ENCODE measurements at regions not wholly inside any gene's neighbourhood (a gene's known extent, or its start where the extent isn't known, plus 50 kb on each side); places are given as distances from the start of the nearest gene placed in this dataset.
A peak's percentile ranks its signal among the peaks of the same experiment; 100 is the strongest.

DNA sequence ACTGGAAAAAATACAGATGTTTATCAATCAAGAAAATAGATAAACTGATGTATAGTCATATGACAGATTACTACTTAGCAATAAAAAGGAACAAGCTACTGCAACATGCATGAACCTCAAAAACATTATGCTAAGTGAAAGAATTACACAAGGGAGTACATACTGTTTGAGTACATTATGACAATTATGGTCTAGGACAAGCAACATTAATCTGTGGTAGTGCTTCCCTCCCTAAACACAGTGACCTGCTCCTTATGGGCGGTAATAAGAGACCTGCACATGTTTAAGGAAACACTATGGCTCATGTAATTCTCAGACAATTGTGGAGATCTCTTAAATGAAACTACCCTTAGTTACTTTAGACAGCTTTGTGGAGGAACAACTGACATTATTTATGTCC is 421.2 kb upstream of the FBXO33 start:
- DNase-seq (ENCODE audit: low read depth in 4 of 4, low spot score in 2 of 4) = no peak

DNA sequence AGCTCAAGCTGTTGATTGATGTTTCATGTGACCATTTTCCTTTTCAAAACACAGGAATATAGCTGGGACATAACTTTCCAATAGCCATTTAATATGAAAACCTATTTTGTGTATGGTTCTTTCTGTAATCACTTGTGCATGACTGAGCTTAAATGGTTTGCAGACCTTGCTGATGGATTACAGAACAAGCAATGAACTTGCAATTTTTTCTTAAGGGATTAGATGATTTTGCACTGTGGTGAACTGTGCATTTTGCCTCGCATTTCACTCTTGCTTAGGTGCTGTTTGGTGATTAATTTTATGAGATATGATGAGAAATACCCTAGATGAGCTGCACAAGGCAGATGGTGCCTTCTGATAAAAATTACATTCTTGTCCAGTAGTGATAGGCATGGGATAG is 419.0 kb upstream of the FBXO33 start:
- DNase-seq (ENCODE audit: low read depth in 4 of 4, low spot score in 2 of 4) = no peak

GRCh38 chr14:39847852-39848251 is 415.6 kb upstream of the FBXO33 start:
- no peak for DNase-seq (ENCODE audit: low read depth in 4 of 4, low spot score in 2 of 4)

- DNase-seq (ENCODE audit: low read depth in 4 of 4, low spot score in 2 of 4) = no peak
These were observed 415.0 kb upstream of the FBXO33 start for GRCh38 chr14:39847194-39847593.

DNA sequence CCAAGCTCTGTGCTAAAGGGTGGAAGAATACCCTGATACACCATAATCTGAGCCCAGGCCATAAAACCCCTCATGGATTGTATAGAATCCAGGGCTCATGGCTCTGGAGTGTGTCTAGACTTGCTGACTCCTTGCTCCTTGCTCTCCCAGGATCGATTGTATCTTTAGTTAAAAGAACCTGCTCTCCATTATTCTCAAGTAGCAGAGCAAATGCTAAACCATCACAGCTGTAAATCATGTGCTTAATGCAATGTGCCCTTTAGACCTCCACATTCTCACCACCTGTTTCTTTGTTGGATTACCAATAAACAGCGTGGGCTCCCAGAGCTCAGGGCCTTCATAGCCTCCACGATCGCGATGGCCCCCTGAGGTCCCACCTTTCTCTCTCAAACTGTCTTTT is 411.6 kb upstream of the FBXO33 start:
- DNase-seq (ENCODE audit: low read depth in 4 of 4, low spot score in 2 of 4) = no peak

GRCh38 chr14:39841088-39841487 is 408.9 kb upstream of the FBXO33 start:
- no peak for DNase-seq (ENCODE audit: low read depth in 4 of 4, low spot score in 2 of 4)

GRCh38 chr14:39827901-39828655 is 395.8 kb upstream of the FBXO33 start:
- no peak for DNase-seq (ENCODE audit: low read depth in 4 of 4, low spot score in 2 of 4)

DNA sequence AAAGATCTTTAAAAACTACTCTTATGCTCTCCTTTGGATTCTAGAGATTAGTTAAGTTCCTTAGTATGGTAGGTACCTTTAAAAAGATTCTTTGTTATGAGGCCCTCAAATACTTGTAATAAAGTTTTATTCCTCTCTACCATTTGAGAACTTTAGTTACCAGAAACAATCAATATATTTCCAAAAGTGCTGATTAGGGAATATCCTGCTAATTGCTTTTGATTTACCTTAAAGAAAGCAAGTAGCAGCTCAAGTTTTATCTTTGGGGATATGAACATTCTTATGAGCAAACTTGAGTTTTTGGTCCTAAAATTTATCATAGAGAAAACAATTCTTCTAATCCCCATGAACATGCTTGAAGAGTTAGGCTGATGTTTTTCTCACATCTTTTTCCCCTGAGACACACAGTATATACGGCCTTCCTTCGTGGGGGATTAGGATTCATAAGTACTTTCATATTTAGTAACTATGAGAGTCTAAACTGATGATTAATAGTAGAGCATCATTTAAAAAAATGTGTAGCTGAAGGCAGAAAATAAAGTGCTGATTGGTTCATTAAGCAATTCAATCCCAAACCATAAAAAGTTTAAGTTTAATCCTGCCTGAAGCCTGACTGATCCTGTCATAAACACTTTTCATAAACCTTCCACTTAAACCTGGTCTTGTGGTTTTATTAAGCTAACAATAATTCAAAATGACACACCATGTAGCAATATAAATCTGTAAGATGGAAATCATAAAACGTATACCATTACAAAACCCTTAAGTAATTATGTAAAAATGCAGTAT is 380.5 kb upstream of the FBXO33 start:
- DNase-seq (ENCODE audit: low read depth in 4 of 4, low spot score in 2 of 4) = no peak

DNA sequence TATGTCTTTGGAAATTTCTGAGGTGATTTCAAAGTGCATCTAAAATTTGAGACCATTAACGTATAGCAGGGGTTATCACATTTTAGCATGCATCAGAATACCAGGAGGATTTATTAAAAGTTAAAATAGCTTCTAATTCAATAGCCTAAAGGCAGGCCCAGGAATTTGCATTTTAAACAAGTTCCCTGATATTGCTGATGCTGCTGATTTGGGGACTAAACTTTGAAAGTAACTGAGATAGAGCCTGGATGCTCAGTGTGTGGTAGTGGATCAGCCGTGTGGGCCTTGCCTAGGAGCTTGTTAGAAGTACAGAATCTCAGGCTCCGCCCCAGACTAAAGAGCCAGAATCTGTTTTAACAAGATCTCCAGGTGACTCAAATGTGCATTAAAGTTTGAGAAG is 375.0 kb upstream of the FBXO33 start:
- no peak for DNase-seq (ENCODE audit: low read depth in 4 of 4, low spot score in 2 of 4)

- DNase-seq (ENCODE audit: low read depth in 4 of 4, low spot score in 2 of 4) = no peak
These were observed 352.2 kb upstream of the FBXO33 start for GRCh38 chr14:39784461-39784860.

- DNase-seq (ENCODE audit: low read depth in 4 of 4, low spot score in 2 of 4) = no peak
These were observed 349.2 kb upstream of the FBXO33 start for GRCh38 chr14:39781466-39781865.

DNA sequence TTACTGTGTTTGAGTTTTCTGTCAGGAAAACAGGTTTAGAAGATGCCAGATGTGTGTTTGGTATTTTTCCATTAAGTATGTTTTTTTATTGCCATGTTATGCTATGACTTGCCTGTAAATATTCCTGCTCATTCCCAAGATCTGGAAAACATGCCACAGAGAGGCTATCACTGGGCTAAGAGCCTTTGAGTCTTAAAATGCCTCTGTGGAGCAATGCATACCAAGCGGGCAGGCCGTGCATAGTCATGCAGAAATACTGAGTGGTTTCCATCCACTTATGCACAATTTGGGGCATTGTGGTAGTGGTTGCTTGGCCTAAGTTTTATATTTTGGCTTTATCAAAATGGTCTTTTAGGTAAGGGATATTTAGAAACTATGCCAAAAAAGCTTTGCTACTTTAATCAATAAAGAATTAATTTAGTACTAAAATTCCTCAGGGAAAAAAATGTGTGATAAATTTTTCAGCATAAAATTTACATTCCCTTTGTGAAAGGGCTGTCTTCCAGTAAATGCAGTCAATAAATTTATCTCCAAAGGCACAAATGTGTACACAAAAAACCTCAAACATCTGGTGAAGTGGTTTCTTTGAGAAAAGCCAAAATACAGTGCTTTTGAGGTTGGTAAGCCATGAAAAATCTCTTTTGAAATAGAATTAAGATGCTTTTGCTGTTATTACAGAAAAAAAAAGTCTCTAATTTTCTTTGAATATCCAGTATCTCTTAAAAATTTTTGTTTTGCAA is 341.3 kb upstream of the FBXO33 start:
- no peak for DNase-seq (ENCODE audit: low read depth in 4 of 4, low spot score in 2 of 4)

GRCh38 chr14:39772627-39773026 is 340.4 kb upstream of the FBXO33 start:
- DNase-seq (ENCODE audit: low read depth in 4 of 4, low spot score in 2 of 4) = no peak

DNA sequence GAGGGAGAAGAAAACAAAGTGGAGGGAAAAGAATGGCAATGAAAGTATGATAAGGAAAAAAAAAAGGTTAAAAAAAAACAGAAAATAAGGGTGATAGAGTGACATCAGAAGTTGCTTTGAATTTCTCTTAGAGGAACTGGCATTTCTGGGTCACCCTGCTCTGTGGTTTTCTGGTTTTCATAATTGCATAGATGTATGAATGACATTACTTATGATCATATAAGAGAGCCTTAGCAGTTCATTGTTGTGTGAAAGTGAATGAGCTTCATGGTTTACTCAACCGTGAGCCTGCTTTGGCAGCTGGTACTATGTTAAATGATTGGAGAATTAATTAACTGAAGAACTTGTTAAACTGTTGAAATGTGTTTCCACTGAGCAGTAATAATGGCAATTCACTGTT is 336.4 kb upstream of the FBXO33 start:
- DNase-seq (ENCODE audit: low read depth in 4 of 4, low spot score in 2 of 4) = no peak

DNA sequence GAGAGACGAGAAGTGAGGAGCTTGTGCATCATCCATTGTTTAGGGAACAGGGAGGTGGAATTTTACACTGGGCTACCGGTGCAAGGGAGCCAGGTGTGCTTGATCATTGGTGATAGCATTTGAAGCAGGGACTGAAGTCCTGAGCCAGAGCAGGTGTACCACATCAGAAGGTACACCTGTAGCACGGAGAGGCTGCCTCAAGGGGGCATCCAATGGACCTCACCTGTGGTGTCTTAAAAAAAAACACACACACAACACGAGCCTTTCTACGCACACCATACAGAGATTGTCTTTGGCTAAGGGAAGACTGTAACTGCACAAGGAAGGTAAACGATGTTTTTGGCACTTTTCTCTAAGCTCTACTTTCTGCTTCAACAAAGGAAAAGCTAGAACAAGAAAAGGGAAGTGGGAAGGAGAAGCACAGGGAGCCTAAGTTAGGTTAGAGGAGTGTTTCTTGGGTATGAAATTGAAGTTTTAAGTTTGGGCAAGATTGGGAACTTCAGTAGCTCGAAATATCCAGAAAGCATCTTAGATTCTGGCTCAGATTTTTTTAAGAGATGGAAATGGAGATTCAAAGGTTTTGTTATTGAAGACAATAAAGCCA is 334.3 kb upstream of the FBXO33 start:
- no peak for DNase-seq (ENCODE audit: low read depth in 4 of 4, low spot score in 2 of 4)

GRCh38 chr14:39765676-39766075 is 333.4 kb upstream of the FBXO33 start:
- DNase-seq (ENCODE audit: low read depth in 4 of 4, low spot score in 2 of 4) = no peak

GRCh38 chr14:39763402-39763890 is 331.2 kb upstream of the FBXO33 start:
- no peak for DNase-seq (ENCODE audit: low read depth in 4 of 4, low spot score in 2 of 4)

GRCh38 chr14:39762576-39763401 is 330.6 kb upstream of the FBXO33 start:
- no peak for DNase-seq (ENCODE audit: low read depth in 4 of 4, low spot score in 2 of 4)

DNA sequence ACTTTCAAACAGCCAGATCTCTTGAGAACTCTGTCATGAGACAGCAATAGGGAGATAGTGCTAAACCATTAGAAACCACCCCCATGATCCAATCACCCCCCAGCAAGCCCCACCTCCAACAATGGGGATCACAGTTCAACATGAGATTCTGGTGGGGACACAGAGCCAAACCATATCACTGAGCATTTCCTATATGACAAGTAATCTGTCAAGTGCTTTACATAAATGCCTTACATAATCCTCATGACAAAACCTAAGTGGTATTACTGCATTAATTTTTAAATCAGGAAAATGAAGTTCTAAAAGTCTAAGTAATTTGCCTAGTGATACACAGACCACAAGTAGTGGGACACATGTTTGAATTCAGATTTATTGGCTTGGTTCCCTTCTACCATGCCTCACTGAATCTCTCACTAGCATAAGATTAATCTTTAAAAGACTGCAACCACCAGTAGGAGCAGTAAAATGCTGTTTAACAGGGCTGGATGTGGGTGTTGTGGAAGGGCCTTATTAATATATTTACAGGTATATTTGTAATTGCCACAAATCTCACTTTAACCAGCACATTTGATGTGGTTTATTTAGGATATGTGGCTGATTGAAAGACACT is 323.1 kb upstream of the FBXO33 start:
- peak in 1 of 4 donors; percentile 12 for DNase-seq (ENCODE audit: low read depth in 4 of 4, low spot score in 2 of 4)

DNA sequence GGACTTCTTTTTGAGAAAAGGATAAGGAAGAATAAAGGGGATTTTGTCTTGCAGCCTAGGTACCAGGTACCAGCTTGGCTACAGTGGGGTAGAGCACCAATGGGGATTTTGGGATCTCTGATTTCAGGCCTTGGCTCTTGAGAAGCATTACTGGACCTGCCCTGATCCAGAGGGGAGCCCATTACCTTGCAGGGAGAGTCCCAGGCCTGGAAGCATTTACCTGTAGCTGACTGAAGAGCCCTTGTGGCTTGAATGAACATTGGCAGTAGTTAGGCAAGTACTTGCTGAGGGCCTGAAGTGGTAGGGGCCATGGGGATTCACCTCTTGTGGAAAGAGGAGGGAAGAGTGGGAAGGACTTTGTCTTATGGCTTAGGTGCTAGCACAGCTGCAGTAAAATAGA is 308.2 kb upstream of the FBXO33 start:
- no peak for DNase-seq (ENCODE audit: low read depth in 4 of 4, low spot score in 2 of 4)

All from left renal cortex interstitium (tissue), 4 donors.